ENCODE measurements at regions not wholly inside any gene's neighbourhood (a gene's known extent, or its start where the extent isn't known, plus 50 kb on each side); places are given as distances from the start of the nearest gene placed in this dataset.
"Not testable (repeated sequence)": the region's sequence is repeated elsewhere in the genome, so short reads cannot be mapped to it uniquely, and the experiment has no call there.

GRCh38 chr2:223315813-223316212, 263.8 kb downstream of the KCNE4 start:
- TF ChIP-seq CTCF (IDR thresholded peaks at IDR 0.05) (no peak), POLR2A (IDR thresholded peaks at IDR 0.05) (no peak)
- no peak for DNase-seq
- Histone ChIP-seq H3K9me3 (no peaks in the 10 kb centered on the region), H3K4me1 (no peaks in the 10 kb centered on the region), H3K36me3 (ENCODE audit: low read depth, missing control alignments) (no peaks in the 10 kb centered on the region), H3K27ac (no peak overlapping the region), H3K27me3 (no peaks in the 10 kb centered on the region), H3K4me3 (no peak overlapping the region)
- 74 to 78% methylated on average over 3 of the region's 3 CpGs for WGBS, 2 donors
- intact Hi-C loops (cut with DNase I; ENCODE audit: low total_unique reads), result no loop called here

GRCh38 chr2:223316342-223316741, 264.4 kb downstream of the KCNE4 start:
- TF ChIP-seq CTCF (IDR thresholded peaks at IDR 0.05) (no peak), POLR2A (IDR thresholded peaks at IDR 0.05) (no peak)
- Histone ChIP-seq H3K36me3 (ENCODE audit: low read depth, missing control alignments) (no peaks in the 10 kb centered on the region), H3K27ac (no peak overlapping the region), H3K27me3 (no peaks in the 10 kb centered on the region), H3K9me3 (no peaks in the 10 kb centered on the region), H3K4me3 (no peak overlapping the region), H3K4me1 (no peaks in the 10 kb centered on the region)
- no peak for DNase-seq
- intact Hi-C loops (cut with DNase I; ENCODE audit: low total_unique reads), result no loop called here
- 51 to 54% methylated on average over 4 of the region's 4 CpGs for WGBS, 2 donors

DNA sequence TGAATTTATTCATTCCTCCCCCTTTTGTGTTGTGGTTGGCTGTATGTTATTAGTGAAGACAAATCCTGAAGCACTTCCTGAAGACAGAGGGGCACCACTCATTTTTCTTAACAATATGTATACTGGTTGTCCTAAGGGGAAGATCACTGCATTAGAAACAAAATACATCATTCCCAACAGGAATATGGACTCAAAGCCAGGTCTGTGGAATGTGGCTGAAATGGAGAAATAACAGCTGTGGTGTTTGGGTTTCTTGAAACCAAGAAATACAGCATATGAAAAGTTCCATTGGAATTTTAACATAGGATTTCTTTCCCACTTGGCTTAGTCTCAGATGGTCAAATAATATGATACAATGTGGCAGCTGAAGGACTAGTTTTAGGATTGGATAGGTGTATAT, 267.6 kb downstream of the KCNE4 start:
- Histone ChIP-seq H3K27me3 (no peaks in the 10 kb centered on the region), H3K36me3 (ENCODE audit: low read depth, missing control alignments) (no peaks in the 10 kb centered on the region), H3K27ac (no peak overlapping the region), H3K4me3 (no peak overlapping the region), H3K4me1 (no peaks in the 10 kb centered on the region), H3K9me3 (no peaks in the 10 kb centered on the region)
- intact Hi-C loops (cut with DNase I; ENCODE audit: low total_unique reads), result no loop called here
- DNase-seq, result no peak
- TF ChIP-seq CTCF (IDR thresholded peaks at IDR 0.05) (no peak), POLR2A (IDR thresholded peaks at IDR 0.05) (no peak)

DNA sequence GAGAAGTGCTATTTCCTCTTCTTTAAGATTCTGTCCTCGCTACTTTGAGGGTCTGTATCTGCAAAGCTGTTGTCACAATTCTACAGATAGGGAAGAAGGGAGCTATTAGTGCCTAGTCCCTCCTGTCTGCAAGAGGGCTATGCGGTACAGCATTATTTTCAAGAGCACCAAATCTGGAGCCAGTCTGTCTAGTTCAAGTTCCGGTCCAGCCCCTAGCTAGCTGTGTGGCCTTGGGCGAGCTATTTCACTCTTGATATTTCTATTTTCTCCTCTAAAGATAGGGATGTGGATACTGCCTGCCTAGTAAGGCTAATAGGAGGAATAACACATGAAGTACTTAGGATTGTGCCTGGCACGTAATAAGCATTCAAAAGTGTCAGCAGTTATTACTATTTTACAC, 272.4 kb downstream of the KCNE4 start:
- H3K27ac ChIP-seq, result peak overlapping the region in 1 of 2 donors; percentile 23
- no peak for DNase-seq
- H3K36me3 ChIP-seq (ENCODE audit: low read depth, missing control alignments), result no peaks in the 10 kb centered on the region
- H3K4me1 ChIP-seq, result no peaks in the 10 kb centered on the region
- H3K4me3 ChIP-seq, result no peak overlapping the region
- intact Hi-C loops (cut with DNase I; ENCODE audit: low total_unique reads), result no loop called here
- no peaks in the 10 kb centered on the region for H3K27me3 ChIP-seq
- no peaks in the 10 kb centered on the region for H3K9me3 ChIP-seq
- WGBS, 2 donors, result 30 to 34% methylated on average over 5 of the region's 5 CpGs
- TF ChIP-seq CTCF (IDR thresholded peaks at IDR 0.05) (no peak), POLR2A (IDR thresholded peaks at IDR 0.05) (no peak)

DNA sequence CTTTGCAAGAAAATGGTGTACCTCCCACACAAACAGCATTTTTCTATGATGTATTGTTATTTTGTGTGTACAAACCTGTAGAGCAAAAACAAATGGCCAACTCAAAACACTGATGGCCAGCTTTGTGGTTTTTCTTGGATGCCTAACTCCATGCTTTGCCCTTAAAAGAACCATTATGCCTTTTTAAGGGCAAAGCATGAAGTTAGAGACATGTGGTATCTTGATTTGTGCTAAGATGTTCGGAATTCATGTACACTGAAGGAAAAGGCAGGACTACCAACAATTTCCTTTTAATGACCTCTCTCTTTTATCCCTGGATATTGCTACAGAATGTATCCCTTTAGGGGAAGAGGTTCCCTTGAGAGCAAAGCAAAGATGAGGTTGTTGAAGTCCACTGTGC, 273.6 kb downstream of the SCG2 start:
- no peak for TF ChIP-seq POLR2A (IDR thresholded peaks at IDR 0.05)
- TF ChIP-seq CTCF (IDR thresholded peaks at IDR 0.05), result no peak
- Histone ChIP-seq H3K36me3 (ENCODE audit: low read depth, missing control alignments) (no peaks in the 10 kb centered on the region), H3K4me3 (no peak overlapping the region), H3K4me1 (no peaks in the 10 kb centered on the region), H3K9me3 (no peaks in the 10 kb centered on the region), H3K27ac (no peak overlapping the region), H3K27me3 (no peaks in the 10 kb centered on the region)
- 76 to 84% methylated on average over 1 of the region's 1 CpG for WGBS, 2 donors
- DNase-seq, result no peak
- intact Hi-C loops (cut with DNase I; ENCODE audit: low total_unique reads), result no loop called here

DNA sequence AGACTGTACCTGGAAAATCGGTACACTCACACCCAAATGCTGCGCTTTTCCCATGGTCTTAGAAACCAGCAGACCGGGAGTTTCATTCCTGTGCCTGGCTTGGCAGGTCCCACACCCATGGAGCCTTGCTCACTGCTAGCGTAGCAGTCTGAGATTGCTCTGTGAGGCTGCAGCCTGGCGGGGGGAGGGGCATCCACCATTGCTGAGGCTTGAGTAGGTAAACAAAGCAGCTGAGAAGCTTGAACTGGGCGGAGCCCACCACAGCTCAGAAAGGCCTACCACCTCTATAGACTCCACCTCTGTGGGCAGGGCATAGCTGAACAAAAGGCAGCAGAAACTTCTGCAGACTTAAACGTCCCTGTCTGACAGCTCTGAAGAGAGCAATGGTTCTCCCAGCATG, 271.4 kb downstream of the SCG2 start:
- H3K27ac ChIP-seq; intact Hi-C loops (cut with DNase I; ENCODE audit: low total_unique reads); H3K4me3 ChIP-seq; H3K27me3 ChIP-seq; H3K4me1 ChIP-seq; H3K36me3 ChIP-seq (ENCODE audit: low read depth, missing control alignments); H3K9me3 ChIP-seq; DNase-seq: not testable (repeated sequence)
- 84 to 97% methylated on average over 5 to 7 of the region's 7 CpGs for WGBS, 2 donors
